ENCODE measurements at regions not wholly inside any gene's neighbourhood (a gene's known extent, or its start where the extent isn't known, plus 50 kb on each side); places are given as distances from the start of the nearest gene placed in this dataset.
"Not testable (repeated sequence)": the region's sequence is repeated elsewhere in the genome, so short reads cannot be mapped to it uniquely, and the experiment has no call there.

DNA sequence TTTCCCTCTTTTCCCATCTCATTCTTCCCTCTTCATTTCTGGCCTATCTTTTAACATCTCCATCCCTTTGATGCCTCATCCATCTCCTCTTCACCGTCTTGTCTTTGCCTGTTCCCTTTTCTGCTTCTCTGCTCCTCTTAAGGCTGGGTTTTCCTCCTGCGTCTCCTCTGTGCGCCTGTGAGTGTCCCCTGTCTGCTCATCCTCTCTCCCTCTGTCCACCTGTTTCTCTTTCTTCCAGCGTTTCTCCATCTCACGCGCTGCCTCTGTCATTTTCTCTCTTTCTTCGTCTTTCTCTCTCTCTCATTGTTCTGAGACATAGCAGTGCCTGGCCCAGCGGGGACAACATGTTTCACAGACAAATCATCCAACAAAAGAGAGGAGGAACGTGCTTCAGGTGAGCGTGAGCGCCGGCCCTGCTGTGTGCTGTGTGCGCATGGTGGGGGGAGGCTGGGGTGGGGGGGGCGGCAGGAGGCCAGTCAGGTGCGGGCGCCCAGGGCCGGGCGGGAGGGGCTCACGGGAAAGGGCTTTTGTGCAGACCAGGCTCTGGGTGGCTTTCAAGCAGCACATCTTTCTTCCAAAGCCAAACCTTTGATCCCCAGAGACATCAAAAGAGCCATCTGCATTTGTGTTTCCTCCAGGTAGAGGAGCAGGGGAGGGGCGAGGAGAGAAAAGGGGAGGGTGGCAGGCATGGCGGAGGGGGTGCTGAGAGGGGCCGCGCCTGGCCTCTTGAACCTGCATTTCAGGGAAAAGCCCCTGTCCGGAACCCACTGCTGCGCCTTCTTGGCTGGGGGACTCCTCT, 121.3 kb downstream of the VEGFA start:
- DNase-seq (ENCODE audit: low read depth in 3 of 3, low spot score in 1 of 3) = no peak

GRCh38 chr6:43890197-43891062, 120.4 kb downstream of the VEGFA start:
- DNase-seq (ENCODE audit: low read depth in 3 of 3, low spot score in 1 of 3) = no peak

- DNase-seq (ENCODE audit: low read depth in 3 of 3, low spot score in 1 of 3) = no peak
Measured at GRCh38 chr6:43887906-43888683, 118.1 kb downstream of the VEGFA start.

- no peak for DNase-seq (ENCODE audit: low read depth in 3 of 3, low spot score in 1 of 3)
Measured at GRCh38 chr6:43887340-43887858, 117.4 kb downstream of the VEGFA start.

DNA sequence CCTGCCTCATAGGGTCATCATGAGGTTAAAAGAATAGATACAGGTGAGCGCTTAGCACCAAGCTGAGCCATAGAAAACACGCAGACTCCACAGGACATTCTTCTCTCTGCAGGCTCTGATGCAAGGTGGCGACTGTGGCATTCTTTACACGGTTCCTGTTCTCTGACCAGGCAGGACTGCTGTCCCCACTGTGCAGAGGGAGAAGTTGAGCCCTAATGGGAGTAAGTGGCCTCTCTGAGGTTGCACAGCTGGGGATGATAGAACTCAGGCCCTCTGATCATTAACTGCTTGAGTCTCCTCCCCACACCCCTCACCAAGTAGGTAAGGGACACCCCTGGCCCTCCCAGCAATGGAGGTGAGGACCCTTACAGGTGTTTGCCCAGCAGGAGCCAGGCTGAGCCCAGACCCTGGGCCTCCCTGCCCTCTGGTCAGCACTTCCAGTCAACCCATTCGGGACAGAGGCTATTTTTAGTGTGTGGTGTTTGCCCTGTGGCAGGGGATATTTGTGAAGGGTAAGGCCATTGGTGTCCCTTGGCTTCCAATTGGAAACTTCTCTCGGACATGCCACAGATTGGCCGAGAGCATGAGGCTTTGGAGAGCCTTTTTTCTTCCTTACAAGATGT, 116.8 kb downstream of the VEGFA start:
- no peak for DNase-seq (ENCODE audit: low read depth in 3 of 3, low spot score in 1 of 3)

DNA sequence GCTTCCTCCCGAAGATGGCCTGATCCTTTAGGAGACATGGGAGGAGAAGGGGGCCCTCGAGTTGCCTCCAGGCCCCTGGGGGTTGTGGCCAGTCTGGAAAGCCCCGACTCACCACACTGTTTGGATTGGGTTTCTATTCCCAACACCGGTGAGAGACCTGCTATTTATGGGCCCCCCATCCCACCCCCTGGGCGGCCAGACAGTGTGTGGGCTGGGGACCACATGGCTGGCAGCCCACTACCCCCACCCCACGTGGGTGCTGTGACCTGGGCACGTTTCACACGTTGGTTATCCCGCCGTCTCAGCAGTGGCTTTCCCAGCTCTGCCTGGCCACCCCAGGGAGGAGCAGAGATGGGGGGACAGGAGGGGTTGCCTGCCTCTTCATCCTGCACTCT, 116.1 kb downstream of the VEGFA start:
- DNase-seq (ENCODE audit: low read depth in 3 of 3, low spot score in 1 of 3) = no peak

- DNase-seq (ENCODE audit: low read depth in 3 of 3, low spot score in 1 of 3) = no peak
Measured at GRCh38 chr6:43885399-43886066, 115.5 kb downstream of the VEGFA start.

DNA sequence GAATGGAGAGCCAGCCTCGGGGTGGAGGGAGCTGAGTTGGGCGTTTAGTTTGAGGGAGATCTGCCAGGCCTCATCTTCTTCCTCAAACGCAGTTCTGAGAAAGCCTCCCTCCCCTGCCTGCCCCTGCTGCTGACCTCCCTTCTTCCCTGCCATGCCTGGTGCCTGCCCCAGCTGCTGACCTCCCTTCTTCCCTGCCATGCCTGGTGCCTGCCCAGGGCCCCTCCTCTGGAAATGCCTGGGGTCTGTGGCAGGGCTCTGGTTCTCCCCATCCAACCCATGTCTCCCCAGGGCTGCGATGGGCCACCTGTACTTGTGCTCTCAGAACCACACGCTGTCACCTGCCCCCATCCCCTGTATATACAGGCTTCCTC, 114.6 kb downstream of the VEGFA start:
- no peak for DNase-seq (ENCODE audit: low read depth in 3 of 3, low spot score in 1 of 3)

DNA sequence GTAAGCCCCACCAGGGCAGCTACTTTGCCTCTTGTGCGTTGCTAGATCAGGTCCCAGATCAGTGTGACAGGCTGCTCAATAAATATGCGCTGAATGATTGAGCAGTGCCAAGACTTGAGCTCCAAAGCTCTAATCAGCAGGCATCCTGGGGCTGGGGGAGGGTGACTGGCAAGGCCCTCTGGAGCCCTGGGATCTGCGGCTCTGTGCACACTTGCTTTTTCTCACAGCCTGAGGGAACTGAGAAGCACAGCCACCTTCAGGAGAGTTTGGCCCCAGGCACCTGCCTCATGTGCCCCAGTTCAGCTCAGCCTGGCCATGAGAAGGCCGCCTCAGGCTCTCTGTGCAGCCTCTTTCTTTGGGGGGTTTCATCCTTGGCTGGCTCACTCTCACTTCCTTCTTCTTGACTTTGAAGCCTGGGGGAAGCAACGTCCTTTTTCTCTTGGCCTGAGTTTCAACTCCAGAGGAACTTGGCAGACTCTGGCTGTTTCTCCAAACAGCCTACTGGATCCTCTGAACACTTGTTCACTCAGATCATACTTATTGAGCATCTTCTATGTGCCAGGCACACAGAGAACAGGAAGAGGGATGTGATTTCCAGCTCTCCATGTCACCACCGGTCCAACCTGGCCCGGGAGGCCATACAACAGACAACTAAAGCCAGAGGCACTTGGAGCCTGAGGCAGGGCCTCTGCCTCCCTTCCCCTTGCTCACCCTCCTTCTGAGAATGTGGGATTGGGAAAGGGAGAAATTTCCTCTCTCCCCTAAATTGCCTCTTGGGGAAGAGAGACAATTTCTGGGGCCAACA, 114.0 kb downstream of the VEGFA start:
- DNase-seq (ENCODE audit: low read depth in 3 of 3, low spot score in 1 of 3) = no peak

DNA sequence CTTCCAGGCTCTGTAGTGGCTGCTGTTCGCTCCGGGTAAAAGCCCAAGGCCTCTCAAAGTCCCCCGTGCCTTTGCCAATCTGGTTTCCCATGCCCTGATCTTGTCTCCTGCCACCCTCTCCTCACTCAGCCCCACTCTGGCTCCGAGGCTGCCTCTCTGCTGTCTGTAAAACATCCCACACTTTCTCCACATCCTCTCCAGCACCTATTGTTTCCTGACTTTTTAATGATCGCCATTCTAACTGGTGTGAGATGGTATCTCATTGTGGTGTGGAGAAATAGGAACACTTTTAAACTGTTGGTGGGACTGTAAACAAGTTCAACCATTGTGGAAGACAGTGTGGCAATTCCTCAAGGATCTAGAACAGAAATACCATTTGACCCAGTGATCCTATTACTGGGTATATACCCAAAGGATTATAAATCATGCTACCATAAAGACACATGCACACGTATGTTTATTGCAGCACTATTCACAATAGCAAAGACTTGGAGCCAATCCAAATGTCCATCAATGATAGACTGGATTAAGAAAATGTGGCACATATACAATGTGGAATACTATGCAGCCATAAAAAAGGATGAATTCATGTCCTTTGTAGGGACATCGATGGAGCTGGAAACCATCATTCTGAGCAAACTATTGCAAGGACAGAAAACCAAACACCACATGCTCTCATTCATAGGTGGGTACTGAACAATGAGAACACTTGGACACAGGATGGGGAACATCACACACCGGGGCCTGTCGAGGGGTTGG, 112.9 kb downstream of the VEGFA start:
- DNase-seq (ENCODE audit: low read depth in 3 of 3, low spot score in 1 of 3) = not testable (repeated sequence)

- DNase-seq (ENCODE audit: low read depth in 3 of 3, low spot score in 1 of 3) = no peak
Measured at GRCh38 chr6:43880236-43881137, 110.5 kb downstream of the VEGFA start.

DNA sequence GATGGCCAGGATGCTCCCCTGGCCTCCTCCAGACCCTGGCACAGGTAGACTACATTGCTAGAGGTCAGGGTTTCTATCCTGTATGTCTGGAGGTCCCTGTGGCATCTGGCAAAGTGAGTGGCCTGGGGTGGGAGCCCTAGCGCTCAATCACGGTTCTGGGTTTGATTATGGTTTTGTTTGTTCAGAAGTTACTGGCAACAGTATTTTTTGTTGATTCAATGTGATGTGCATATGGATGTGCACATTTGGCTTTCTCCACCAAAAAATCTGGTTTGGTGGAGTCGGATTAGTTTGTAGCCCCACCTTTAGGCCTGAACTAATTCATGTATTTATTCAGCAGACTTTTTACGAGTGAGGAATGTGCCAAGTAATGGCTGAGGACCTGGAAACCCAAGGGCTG, 109.7 kb downstream of the VEGFA start:
- no peak for DNase-seq (ENCODE audit: low read depth in 3 of 3, low spot score in 1 of 3)

DNA sequence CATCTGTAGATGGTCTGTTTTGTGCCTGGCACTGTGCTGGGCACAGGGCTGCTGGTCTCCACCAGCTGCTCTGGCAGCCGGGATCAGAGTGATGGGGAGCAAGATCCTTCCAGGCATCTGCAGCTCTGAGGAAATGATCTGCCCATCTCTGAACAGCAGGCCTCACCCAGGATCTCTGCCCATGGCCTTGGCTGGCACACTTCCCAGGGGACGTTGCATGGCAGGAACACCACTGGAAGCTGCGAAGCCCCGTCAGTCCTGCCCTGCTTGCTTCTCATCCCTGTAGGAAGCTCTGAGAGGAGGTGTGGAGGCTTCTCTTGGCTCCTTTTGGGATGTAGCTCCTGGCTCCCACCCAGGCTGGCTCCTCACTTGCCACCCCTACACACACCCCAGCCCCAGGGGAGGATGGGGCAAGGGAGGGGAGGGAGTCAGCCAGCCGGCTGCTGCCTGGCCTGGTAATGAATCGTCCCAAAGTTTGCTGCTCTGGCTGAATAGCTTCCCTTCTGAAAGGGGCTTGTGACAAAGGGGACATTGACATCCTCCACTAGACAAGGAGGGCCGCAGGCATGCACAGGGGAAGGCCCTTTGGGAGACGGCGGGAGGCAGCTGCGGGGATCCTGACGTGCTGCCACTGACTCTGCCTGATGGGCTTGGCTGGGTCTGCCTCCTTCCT, 108.9 kb downstream of the VEGFA start:
- no peak for DNase-seq (ENCODE audit: low read depth in 3 of 3, low spot score in 1 of 3)

GRCh38 chr6:43878127-43878634, 108.2 kb downstream of the VEGFA start:
- no peak for DNase-seq (ENCODE audit: low read depth in 3 of 3, low spot score in 1 of 3)

DNA sequence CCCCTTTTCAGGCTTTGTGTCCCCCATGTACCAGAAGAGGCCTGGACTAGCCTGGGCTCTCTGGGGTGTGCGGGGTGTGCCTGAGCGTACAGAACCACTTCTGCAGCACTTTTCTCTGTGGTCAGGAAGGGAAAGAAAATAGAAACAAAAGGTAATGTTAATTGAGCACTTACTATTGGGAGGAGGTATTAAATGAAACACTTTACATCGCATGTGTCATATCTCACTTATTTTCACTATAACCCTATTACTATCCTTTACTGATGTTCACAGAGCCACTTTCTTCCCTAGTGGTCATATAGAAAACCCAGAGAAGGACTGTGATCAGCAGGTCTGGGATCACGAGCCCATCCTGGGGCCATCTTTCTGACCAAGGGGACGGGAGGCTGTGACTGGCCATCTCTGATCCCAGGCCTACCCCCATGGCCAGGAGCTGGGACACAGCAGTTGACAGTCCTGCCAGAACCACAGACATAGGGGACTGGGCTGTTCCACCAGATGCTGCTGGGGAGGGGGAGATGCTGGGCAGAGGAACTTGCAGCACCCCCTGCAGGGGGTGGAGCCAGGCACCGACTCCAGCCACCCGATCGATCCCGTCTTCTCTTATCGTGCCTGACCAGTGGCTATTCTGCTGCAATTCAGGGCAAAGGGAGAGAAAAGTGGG, 107.6 kb downstream of the VEGFA start:
- DNase-seq (ENCODE audit: low read depth in 3 of 3, low spot score in 1 of 3) = no peak

DNA sequence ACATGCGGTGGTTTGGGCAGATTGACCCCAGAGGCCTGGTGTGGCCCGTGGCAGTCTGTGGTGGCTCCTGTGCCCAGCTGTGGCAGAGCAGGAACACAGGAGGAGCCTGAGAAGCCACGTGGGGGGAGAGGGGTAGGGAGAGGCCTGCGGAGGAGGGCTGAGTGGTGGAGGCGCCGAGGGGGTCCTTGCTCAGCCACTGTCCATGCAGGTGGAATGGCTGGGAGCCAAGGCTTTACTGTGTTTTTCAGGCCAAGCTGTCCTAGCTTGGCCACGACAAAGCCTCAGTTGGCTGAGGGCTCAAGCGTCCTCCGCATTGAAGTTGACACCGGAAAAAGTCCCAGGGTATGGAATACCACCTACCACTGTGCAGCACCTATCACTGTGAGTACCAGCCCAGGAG, 107.0 kb downstream of the VEGFA start:
- DNase-seq (ENCODE audit: low read depth in 3 of 3, low spot score in 1 of 3) = no peak

- no peak for DNase-seq (ENCODE audit: low read depth in 3 of 3, low spot score in 1 of 3)
Measured at GRCh38 chr6:43876602-43877001, 106.6 kb downstream of the VEGFA start.

All from stimulated activated CD4-positive, alpha-beta T cell treated with anti-CD3 and anti-CD28 coated beads, TNF-alpha, amount 100 ng/mL, for 1 hour (primary cell).